NCI-H345 (cell line): ENCODE measurements at regions not wholly inside any gene's neighbourhood (a gene's known extent, or its start where the extent isn't known, plus 50 kb on each side); places are given as distances from the start of the nearest gene placed in this dataset.
A peak's percentile ranks its signal among the peaks of the same experiment; 100 is the strongest.
"Not testable (repeated sequence)": the region's sequence is repeated elsewhere in the genome, so short reads cannot be mapped to it uniquely, and the experiment has no call there.

Source experiments
- DNase-seq: peaks from one replicate; lab custom pipeline; 2025; lab: John Stamatoyannopoulos, UW

- DNase-seq, result no peak
These were observed 622.2 kb downstream of the EDEM1 start for GRCh38 chr3:5809586-5810246.

DNA sequence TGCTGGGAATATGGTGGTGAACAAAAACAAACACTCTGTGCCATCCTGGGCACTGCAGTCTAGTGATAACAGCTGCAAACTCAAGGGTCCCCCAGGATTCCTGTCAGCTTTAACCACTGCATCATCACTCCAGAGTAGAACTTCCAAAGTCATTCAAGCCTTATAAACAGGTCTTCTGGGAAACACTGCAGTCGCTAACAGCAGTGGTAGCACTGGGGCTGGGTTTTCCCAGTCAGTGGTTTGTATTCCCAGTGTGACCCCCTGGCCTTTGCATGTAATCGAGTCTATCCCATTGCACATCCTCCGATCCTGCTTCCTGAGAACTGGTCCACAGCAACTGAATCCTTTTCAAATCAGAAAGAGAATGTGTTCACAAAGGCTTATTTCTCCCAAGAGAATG, 623.5 kb downstream of the EDEM1 start:
- DNase-seq, result no peak

GRCh38 chr3:5813521-5813920, 626.0 kb downstream of the EDEM1 start:
- DNase-seq, result no peak

DNA sequence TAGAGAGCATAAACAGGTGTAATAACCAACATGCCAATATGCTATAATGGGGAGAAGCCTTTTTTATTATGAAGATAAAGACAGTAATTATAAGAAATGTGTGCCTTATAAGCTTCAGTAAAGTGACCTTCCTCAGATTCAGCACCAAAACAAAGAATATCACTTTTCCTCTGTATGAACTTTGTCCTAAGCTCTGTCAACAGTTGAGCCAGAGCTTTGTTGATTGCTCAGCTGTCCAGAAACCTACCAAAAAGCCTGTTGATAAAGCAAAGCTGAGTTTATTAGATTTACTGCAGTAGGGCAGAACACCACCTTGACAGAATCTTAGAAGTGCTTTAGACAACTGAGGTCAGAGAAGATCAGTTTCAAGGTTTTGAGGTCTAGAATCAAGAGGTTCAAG, 635.3 kb downstream of the EDEM1 start:
- DNase-seq, result no peak

DNA sequence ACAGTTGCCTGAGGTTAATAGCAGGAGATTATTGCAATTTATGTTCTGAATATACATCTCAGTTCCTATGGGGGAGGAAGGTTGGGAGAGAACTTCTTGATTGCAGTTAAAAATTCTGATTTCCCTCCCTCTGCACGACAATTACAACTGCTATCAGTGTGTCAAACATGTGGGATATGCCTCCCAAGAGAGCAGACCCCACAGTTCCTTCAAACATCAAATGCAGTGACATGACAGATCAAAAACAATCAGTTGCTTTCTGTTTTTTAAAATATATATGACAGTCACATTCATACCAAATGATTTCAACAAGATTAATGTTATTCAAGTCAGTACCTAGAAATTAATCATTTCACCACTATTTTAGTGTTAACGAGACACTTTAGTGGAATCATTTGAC, 639.0 kb downstream of the EDEM1 start:
- no peak for DNase-seq

- no peak for DNase-seq
These were observed 640.7 kb downstream of the EDEM1 start for GRCh38 chr3:5828251-5828650.

GRCh38 chr3:5840056-5840455, 652.5 kb downstream of the EDEM1 start:
- no peak for DNase-seq

- DNase-seq, result no peak
These were observed 654.1 kb downstream of the EDEM1 start for GRCh38 chr3:5841599-5841998.

- no peak for DNase-seq
These were observed 658.8 kb downstream of the EDEM1 start for GRCh38 chr3:5846261-5846660.

- no peak for DNase-seq
These were observed 673.6 kb downstream of the EDEM1 start for GRCh38 chr3:5861151-5861550.

DNA sequence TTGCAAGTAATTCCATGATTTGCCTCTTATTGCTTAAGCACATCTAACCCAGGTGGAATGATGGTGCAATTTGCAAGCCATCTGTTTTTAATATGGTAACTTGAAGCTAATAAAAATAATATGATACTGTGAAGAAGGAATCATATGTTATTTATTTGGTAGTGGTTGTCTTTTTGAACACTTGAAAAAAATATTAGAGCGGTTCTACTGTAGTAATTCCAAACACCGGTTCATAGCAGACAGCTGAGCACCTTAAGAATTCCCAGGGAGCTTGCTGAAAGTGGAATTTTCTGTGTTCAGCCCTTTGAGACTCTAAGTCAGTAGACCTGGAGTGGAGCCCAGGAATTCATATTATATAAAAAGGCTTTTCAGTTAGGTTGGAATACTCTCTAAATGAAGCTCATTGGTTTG, 687.4 kb downstream of the EDEM1 start:
- DNase-seq, result no peak

DNA sequence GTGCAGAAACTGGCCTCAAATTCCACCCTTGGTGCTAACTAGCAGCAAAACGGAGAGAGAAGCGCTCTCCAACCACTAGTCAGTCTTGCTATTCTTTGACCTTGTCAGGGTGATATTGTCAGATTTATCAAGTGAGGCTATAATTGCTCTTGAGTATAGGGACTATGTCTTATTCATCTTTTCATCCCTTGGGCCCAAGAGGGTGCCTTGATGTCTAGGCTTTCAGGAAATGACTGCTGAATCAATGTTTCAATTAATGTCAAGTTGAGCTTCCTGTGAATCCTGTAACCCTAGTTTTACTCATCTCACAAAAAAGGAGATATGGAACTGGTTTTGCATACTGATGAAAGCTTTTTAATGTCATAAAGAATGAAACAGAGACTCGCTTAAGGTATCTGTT, 701.3 kb downstream of the EDEM1 start:
- no peak for DNase-seq

- no peak for DNase-seq
These were observed 701.9 kb downstream of the EDEM1 start for GRCh38 chr3:5889374-5889773.

DNA sequence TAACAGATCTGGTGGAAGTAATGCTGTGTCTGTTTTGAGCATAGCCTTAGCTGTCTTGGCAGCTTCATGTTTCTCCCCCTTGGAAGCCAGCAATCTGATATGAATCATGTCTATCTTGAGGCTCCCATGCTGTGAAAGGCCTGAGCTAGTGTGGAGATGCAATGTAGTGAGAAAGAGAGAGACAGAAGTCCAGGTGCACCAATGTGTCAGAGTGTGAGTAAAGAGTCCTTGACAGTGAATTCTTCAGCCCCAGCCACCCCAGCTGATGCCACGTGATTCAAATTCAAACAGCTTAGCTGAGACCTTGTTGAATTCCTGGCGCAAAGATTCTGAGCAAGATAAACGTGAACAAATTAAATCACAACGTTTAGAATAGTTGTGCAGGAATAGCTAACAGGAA, 704.2 kb downstream of the EDEM1 start:
- peak; percentile 1 for DNase-seq

DNA sequence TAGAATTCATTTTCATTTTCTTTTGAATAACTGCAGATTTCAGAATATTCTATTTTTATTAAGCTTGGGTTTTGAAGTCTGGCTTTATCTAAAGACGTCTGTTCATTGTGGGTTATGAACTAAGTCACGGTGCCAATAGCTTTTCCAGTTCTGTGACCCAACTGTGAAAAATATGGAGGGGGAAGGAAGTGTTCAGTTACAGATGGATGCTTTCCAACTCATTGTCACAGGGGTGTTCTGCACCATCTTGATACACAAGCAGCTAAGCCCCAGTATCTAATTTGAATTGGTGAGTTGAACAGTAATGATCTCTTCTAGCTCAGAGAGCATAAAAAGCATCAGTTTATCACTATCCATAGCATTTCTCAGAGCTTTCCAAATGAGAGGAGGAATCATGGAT, 710.6 kb downstream of the EDEM1 start:
- no peak for DNase-seq

DNA sequence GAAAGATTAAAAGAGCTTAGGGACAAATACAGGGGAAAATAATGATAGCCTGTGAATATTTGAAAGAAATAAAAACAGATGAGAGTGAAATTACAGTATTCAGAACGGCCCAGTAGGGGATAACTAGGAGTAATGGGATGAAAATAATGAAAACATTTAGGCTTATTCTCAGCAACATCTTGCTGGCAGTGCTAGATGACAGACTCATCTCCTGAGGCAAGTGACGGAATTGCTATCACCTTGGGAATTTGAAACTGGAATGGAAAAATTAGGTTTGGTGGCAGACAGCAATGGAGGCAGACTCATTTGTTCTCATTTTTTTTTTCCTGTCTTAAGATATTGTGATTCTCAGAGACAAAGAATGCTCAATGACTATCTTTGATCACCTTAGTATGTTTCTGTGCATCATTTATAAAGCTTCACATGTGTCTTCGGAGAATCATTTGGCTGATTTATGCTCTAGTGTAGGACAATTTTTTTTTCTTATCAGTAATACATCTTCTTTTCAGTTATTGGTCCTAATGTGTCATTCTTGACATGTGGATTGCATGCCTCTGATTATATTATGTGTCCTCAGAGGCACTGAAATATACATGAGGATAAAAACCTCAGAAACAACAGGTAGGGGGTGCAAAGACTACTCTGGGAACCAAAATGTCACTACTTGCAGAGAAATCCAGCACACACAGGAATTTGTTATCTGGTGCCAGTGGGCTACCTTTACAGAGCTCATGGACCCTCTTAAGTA, 711.7 kb downstream of the EDEM1 start:
- no peak for DNase-seq

DNA sequence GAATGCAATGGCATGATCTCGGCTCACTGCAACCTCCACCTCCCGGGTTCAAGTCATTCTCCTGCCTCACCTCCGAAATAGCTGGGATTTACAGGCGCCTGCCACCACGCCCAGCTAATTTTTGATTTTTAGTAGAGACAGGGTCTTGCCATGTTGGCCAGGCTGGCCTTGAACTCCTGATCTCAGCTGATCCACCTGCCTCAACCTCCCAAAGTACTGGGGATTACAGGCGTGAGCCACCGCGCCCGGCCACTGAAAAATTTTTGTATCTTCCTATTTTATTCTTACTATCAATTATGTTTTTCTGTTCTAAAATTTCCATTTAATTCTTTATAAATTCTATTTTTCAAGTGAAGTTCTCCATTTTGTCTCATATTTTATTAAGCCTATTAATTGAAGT, 730.4 kb downstream of the EDEM1 start:
- no peak for DNase-seq

DNA sequence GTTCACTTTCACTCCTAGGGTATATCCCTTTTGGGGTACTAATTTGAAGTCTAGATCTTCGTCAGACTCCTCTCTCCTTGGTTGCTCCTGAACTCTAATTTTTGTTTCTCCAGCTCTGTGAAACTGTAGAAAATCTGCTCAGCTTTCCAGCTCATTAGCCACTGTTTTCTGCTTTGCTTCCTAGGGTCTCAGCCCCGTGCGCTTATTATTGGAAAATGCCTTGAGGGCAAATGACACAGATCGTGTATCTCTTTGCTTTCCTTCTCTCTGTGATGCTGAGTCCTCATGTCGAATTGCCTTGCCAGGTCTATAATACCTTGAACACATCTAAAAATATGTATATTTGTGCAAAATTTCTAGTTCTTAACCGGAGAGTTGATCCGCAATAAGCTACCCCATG, 731.1 kb downstream of the EDEM1 start:
- no peak for DNase-seq

DNA sequence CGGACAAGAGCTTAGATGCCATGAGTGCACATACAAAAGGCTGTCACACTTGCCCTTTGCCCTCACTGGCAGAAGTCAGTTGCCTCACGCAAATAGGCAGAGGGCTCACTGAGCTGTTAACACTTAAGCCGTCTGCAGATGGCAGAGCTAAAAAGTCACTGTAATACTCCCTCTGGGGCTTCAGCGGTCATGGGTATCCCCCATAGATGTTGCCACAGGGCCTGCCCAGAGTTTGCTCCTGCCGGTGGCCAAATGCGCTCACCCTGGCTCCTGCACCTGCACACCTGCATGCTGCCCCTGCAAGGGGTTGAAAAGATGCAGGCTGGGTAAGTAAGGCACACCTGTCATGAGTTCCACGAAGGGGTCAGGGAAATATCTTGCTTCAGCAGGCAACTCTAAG, 741.5 kb downstream of the EDEM1 start:
- no peak for DNase-seq

GRCh38 chr3:5944061-5944460, 756.6 kb downstream of the EDEM1 start:
- DNase-seq, result not testable (repeated sequence)

DNA sequence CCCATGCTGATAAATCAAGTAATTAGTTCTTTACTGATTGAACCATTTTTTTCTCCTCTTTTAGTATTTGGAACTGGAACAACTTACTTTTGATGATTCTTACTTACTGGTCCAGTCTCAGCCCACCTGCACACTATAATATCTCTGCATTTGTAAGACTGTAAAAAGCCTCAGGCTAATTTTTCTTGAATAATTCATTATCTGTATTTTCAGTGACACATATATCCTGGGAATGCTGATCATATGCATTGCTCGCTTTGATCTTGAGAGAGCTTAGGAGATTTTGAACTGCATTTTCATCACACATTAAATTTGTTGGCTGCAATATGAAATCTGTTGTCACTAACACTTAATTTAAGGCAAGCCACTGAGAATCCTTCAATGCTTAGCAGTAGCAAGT, 760.6 kb downstream of the EDEM1 start:
- no peak for DNase-seq

- DNase-seq, result no peak
These were observed 763.5 kb downstream of the EDEM1 start for GRCh38 chr3:5951026-5951425.

DNA sequence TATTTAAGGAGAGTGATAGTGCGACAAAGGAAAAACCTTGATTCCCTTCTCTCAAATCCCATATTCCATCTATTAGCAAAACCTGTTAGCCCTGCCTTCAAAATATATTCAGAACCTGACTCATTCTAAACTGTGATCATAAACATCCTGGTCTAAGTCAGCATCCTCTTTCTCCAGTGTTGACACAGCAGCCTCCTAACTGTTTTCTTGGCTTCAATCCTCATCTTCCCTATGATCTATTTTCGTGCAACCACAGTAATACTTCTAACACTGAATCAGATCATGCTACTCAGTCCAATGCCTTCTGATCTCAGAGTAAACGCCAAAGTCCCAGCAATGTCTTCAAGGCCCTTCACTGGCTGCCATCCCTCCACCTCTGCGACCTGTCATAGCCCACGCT, 785.1 kb downstream of the EDEM1 start:
- DNase-seq, result no peak
